ENCODE measurements at regions not wholly inside any gene's neighbourhood (a gene's known extent, or its start where the extent isn't known, plus 50 kb on each side); places are given as distances from the start of the nearest gene placed in this dataset.
A peak's percentile ranks its signal among the peaks of the same experiment; 100 is the strongest.

DNA sequence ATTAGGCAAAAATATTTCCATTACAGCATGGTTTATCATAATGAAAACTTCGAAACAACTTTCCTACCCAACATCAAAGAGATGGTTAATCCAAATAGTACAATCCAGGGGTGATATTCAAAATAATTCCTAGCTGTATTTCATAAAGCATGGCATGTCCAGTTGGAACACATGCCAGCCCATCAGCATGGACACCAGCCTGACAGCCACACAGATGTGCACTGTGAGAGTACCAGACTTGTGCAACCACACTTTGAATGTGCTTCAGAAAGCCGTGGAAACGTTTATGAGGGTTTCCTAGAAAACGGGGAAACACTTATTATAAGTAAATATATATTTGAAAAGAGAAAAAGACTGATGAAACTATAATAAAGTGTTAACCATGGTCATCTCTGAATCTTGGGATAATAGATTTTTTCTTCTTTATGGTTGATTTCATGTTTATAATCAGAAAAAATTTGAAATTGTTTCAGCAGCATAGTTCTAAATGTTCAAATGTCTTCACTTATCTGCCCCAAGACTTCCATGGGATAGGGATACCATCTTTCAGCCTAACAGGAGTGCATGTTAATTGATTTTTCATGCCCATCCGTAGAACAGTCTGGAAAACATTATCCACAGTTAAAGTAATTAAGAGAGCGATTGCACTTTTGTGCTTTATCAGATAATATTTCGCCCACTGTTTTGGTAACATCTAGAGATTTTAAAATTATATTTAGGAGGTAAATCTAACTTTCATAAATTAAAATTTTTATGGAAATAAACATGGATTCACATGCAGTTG, 242.6 kb upstream of the IRS2 start:
- Histone ChIP-seq H3K9me3 (ENCODE audit: control insufficient read depth in 2 of 2, low read length in 2 of 2) (no peaks in the 10 kb centered on the region), H3K36me3 (ENCODE audit: control insufficient read depth in 2 of 2, insufficient read depth in 2 of 2, low read length in 2 of 2) (no peaks in the 10 kb centered on the region), H3K27ac (ENCODE audit: low read length) (no peak overlapping the region), H3K4me1 (ENCODE audit: control insufficient read depth, insufficient read depth, low read length) (peaks cover 5% of the 10 kb centered on the region), H3K4me3 (ENCODE audit: low read length in 2 of 2) (no peak overlapping the region), H3K9ac (ENCODE audit: low read length in 2 of 2) (no peak overlapping the region), H3K27me3 (ENCODE audit: control insufficient read depth in 1 of 2, insufficient read depth in 2 of 2, low read length in 2 of 2) (no peaks in the 10 kb centered on the region)

DNA sequence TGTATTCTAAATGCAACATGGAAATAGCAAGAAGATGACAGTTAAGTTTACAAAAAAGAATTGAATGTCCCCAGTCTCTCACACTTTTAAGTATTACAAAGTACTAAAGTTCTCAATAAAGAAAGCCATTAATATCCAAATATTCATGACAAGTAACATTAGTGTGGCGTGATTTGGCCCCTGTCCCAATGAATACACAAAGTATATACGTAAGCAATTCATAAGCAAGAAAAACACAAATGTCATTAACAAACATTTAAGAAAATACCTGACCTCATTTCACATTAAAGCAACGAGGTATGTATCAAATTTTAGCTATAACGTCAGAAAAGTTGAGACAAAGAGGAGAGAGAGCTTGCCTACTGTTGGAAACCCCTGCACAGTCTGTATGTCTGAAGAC, 241.9 kb upstream of the IRS2 start:
- H3K9ac ChIP-seq (ENCODE audit: low read length in 2 of 2): no peak overlapping the region
- H3K27ac ChIP-seq (ENCODE audit: low read length): no peak overlapping the region
- no peak overlapping the region for H3K4me3 ChIP-seq (ENCODE audit: low read length in 2 of 2)
- H3K27me3 ChIP-seq (ENCODE audit: control insufficient read depth in 1 of 2, insufficient read depth in 2 of 2, low read length in 2 of 2): no peaks in the 10 kb centered on the region
- no peaks in the 10 kb centered on the region for H3K9me3 ChIP-seq (ENCODE audit: control insufficient read depth in 2 of 2, low read length in 2 of 2)
- H3K4me1 ChIP-seq (ENCODE audit: control insufficient read depth, insufficient read depth, low read length): peaks cover 11% of the 10 kb centered on the region
- no peaks in the 10 kb centered on the region for H3K36me3 ChIP-seq (ENCODE audit: control insufficient read depth in 2 of 2, insufficient read depth in 2 of 2, low read length in 2 of 2)

DNA sequence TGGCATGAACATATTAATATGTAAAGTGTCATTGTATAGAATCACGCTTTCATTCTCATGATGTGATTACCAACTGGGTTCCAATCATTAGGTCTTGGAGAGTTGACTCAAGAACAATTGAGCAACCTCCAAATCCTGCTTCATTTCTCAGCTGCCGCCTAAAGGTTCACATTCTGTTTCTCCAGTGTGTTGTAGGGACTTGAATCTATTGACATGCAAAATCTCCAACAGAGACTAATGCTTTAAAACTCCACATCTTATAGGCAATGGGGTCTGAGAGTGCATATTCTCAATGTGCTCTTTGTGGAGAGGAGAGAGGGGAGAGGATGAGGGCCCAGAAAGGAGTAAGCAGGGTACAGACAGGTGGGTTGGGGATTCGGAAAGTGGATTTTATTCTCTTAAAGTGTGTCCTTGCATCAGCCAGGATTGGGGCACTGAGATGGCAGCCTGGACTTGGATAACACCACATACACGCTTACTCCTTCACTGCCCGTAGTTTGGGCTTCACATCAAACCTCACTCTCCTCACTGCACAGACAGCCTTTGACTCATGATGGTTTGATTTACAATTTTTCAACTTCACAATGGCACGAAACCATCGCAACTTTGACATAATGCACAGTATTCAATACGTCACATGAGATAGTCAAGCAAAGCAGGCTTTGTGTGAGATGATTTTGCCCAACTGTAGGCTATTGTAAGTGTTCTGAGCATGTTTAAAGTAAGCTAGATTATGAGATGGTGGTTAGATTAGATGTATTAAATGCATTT, 241.3 kb upstream of the IRS2 start:
- no peaks in the 10 kb centered on the region for H3K27me3 ChIP-seq (ENCODE audit: control insufficient read depth in 1 of 2, insufficient read depth in 2 of 2, low read length in 2 of 2)
- H3K4me3 ChIP-seq (ENCODE audit: low read length in 2 of 2): no peak overlapping the region
- H3K36me3 ChIP-seq (ENCODE audit: control insufficient read depth in 2 of 2, insufficient read depth in 2 of 2, low read length in 2 of 2): no peaks in the 10 kb centered on the region
- H3K9ac ChIP-seq (ENCODE audit: low read length in 2 of 2): no peak overlapping the region
- no peaks in the 10 kb centered on the region for H3K9me3 ChIP-seq (ENCODE audit: control insufficient read depth in 2 of 2, low read length in 2 of 2)
- no peak overlapping the region for H3K27ac ChIP-seq (ENCODE audit: low read length)
- H3K4me1 ChIP-seq (ENCODE audit: control insufficient read depth, insufficient read depth, low read length): peaks cover 15% of the 10 kb centered on the region

DNA sequence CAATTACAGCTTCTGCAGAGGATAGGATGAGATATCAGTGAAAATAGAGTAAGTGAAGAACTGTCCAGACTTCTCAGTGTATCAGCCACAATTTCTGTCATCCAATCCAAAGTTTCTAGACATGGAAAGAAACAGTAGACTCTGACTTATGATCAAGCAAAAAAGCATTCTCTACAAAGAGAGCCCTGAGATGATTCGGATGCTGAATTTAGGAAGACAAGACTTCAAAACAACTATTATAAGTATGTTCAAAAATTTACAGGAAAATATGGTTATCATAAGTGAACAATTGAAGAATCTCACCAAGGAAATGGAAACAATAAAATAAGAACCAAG, 238.2 kb upstream of the IRS2 start:
- H3K27ac ChIP-seq (ENCODE audit: low read length): peak overlapping the region; percentile 53
- H3K9ac ChIP-seq (ENCODE audit: low read length in 2 of 2): no peak overlapping the region
- no peaks in the 10 kb centered on the region for H3K27me3 ChIP-seq (ENCODE audit: control insufficient read depth in 1 of 2, insufficient read depth in 2 of 2, low read length in 2 of 2)
- no peaks in the 10 kb centered on the region for H3K36me3 ChIP-seq (ENCODE audit: control insufficient read depth in 2 of 2, insufficient read depth in 2 of 2, low read length in 2 of 2)
- H3K9me3 ChIP-seq (ENCODE audit: control insufficient read depth in 2 of 2, low read length in 2 of 2): no peaks in the 10 kb centered on the region
- H3K4me3 ChIP-seq (ENCODE audit: low read length in 2 of 2): no peak overlapping the region
- peaks cover 15% of the 10 kb centered on the region for H3K4me1 ChIP-seq (ENCODE audit: control insufficient read depth, insufficient read depth, low read length)

DNA sequence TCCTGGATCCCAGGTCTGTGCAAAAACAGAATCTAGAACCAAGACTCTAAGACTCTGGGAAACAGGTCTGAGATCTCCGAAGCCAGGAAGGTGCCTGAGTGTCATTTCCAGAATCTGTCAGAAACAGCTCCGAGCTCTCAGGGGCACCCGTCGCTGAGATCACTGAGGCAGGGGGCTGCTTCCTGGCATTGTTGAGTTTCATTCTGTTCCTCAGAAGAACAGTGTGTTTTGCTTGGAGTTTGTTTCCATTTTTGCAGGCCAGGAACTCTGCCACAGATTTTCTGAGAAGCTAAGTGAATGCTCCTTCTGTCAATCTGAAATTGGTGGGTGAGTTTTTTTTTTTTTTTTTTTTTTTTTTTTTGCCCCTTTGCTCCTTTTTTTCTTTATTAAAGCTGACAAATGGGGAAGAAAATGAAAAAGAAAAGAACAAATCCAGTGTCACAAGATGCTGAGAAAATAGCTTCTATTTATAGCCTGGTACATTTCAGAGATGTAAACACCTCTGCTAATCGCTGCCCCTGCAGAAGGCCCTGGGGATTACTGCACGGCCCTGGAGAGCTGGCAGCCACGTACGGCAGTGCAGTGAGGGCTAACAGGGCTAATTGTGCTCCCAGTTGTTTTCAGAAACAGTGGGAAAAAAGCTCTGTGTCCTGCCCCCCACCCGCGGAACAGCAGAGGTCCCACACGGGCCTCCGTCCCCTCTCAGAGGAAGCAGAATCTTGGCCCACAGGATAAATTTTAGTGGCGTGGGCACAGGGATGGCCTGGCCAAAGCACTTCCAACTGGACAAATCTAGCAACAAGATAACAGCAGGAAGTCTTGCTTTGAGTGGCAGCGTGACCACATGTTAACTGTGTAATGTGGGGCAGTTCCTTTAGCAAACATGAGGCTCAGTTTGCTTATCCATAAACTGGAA, 237.6 kb upstream of the IRS2 start:
- no peaks in the 10 kb centered on the region for H3K27me3 ChIP-seq (ENCODE audit: control insufficient read depth in 1 of 2, insufficient read depth in 2 of 2, low read length in 2 of 2)
- H3K9ac ChIP-seq (ENCODE audit: low read length in 2 of 2): peak overlapping the region in 1 of 2 donors; percentile 7
- peak overlapping the region; percentile 15 to 36 for H3K4me3 ChIP-seq (ENCODE audit: low read length in 2 of 2)
- no peaks in the 10 kb centered on the region for H3K36me3 ChIP-seq (ENCODE audit: control insufficient read depth in 2 of 2, insufficient read depth in 2 of 2, low read length in 2 of 2)
- peak overlapping the region; percentile 53 for H3K27ac ChIP-seq (ENCODE audit: low read length)
- H3K4me1 ChIP-seq (ENCODE audit: control insufficient read depth, insufficient read depth, low read length): peaks cover 15% of the 10 kb centered on the region
- no peaks in the 10 kb centered on the region for H3K9me3 ChIP-seq (ENCODE audit: control insufficient read depth in 2 of 2, low read length in 2 of 2)

DNA sequence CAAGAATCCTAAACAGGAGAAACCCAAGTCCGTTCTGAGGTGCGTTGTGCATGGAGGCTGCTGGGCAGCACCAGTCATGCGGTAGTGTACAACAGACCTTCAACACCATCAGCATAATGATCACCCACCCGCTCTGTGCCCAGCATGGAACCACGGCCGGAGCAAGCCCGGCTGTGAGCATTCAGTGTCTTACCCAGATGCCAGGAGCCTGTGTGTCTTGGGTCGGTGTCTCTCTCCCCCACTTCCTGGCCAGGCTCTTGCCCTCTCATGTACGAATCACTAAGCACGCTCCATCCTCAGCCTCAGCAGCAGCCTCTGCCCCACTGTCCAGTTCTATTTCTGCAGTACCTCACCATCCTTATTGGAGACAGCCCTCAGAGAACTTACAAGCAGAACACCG, 231.6 kb upstream of the IRS2 start:
- no peaks in the 10 kb centered on the region for H3K27me3 ChIP-seq (ENCODE audit: control insufficient read depth in 1 of 2, insufficient read depth in 2 of 2, low read length in 2 of 2)
- H3K9me3 ChIP-seq (ENCODE audit: control insufficient read depth in 2 of 2, low read length in 2 of 2): no peaks in the 10 kb centered on the region
- peaks cover 1% of the 10 kb centered on the region for H3K4me1 ChIP-seq (ENCODE audit: control insufficient read depth, insufficient read depth, low read length)
- no peak overlapping the region for H3K9ac ChIP-seq (ENCODE audit: low read length in 2 of 2)
- H3K4me3 ChIP-seq (ENCODE audit: low read length in 2 of 2): no peak overlapping the region
- no peaks in the 10 kb centered on the region for H3K36me3 ChIP-seq (ENCODE audit: control insufficient read depth in 2 of 2, insufficient read depth in 2 of 2, low read length in 2 of 2)
- H3K27ac ChIP-seq (ENCODE audit: low read length): no peak overlapping the region

DNA sequence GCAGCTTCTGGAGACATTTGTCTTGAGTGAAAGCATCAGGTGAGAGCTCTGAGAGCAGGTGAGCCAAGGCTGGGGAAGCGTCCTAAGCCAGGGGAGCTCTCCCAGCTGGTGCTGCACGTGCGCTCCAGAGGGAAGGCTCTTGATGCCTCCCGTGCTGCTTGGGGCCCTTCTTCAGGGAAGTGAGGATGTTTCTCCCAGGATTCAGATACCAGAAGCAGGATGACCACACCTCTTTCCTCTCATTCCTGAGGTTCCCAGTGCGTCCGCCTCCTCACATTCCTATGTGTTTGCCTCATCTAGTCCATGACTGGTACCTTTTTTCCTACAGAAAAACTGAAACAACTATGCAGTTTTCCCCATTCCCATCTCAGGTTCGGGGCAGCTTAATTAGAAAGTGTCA, 231.0 kb upstream of the IRS2 start:
- Histone ChIP-seq H3K9me3 (ENCODE audit: control insufficient read depth in 2 of 2, low read length in 2 of 2) (no peaks in the 10 kb centered on the region), H3K9ac (ENCODE audit: low read length in 2 of 2) (no peak overlapping the region), H3K36me3 (ENCODE audit: control insufficient read depth in 2 of 2, insufficient read depth in 2 of 2, low read length in 2 of 2) (no peaks in the 10 kb centered on the region), H3K27ac (ENCODE audit: low read length) (no peak overlapping the region), H3K4me1 (ENCODE audit: control insufficient read depth, insufficient read depth, low read length) (no peaks in the 10 kb centered on the region), H3K4me3 (ENCODE audit: low read length in 2 of 2) (no peak overlapping the region), H3K27me3 (ENCODE audit: control insufficient read depth in 1 of 2, insufficient read depth in 2 of 2, low read length in 2 of 2) (no peaks in the 10 kb centered on the region)

DNA sequence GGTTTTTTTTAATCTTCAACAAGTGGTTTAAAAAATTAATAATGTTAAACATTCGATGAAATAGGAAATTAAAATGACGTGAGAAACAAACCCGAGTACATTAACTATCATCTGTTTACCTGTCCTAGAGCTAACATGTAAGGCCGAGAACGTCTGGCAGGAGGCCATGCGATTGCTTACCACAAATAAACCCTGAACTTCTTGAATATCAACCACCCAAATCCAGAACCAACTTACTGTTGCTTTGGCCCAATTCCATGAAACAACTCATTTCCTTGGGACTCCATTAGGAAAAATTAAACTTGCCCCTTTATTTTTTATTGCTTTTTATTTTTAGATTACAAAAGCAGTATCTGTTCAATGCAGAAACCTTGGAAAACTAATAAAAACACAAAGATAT, 228.9 kb upstream of the IRS2 start:
- Histone ChIP-seq H3K9ac (ENCODE audit: low read length in 2 of 2) (no peak overlapping the region), H3K9me3 (ENCODE audit: control insufficient read depth in 2 of 2, low read length in 2 of 2) (no peaks in the 10 kb centered on the region)

DNA sequence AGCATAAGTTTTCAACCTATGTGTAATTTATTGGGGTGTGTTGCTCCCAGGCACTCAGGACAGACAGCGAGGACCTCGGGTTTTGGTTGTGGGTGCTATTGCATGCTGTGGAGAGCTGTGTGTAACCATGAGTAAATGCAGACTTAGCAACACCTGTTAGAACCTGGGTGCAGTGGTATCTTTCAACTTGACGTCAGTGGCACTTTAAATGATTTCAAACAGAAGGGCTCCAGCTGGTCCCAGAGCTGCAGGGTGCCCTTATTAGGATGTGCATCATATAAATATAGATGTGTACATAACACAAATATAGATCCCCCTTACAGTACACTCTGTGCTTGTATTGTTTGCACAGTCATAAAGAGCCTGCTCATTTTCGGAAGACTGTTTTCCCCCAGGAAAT, 228.3 kb upstream of the IRS2 start:
- H3K9me3 ChIP-seq (ENCODE audit: control insufficient read depth in 2 of 2, low read length in 2 of 2): no peaks in the 10 kb centered on the region
- H3K9ac ChIP-seq (ENCODE audit: low read length in 2 of 2): no peak overlapping the region
- H3K27me3 ChIP-seq (ENCODE audit: control insufficient read depth in 1 of 2, insufficient read depth in 2 of 2, low read length in 2 of 2): no peaks in the 10 kb centered on the region
- no peaks in the 10 kb centered on the region for H3K36me3 ChIP-seq (ENCODE audit: control insufficient read depth in 2 of 2, insufficient read depth in 2 of 2, low read length in 2 of 2)
- H3K4me1 ChIP-seq (ENCODE audit: control insufficient read depth, insufficient read depth, low read length): no peaks in the 10 kb centered on the region
- H3K4me3 ChIP-seq (ENCODE audit: low read length in 2 of 2): no peak overlapping the region
- no peak overlapping the region for H3K27ac ChIP-seq (ENCODE audit: low read length)

More for the DNA sequence above, 228.9 kb upstream of the IRS2 start:
- Histone ChIP-seq H3K4me1 (ENCODE audit: control insufficient read depth, insufficient read depth, low read length) (no peaks in the 10 kb centered on the region), H3K4me3 (ENCODE audit: low read length in 2 of 2) (no peak overlapping the region), H3K27me3 (ENCODE audit: control insufficient read depth in 1 of 2, insufficient read depth in 2 of 2, low read length in 2 of 2) (no peaks in the 10 kb centered on the region), H3K27ac (ENCODE audit: low read length) (no peak overlapping the region), H3K36me3 (ENCODE audit: control insufficient read depth in 2 of 2, insufficient read depth in 2 of 2, low read length in 2 of 2) (no peaks in the 10 kb centered on the region)

DNA sequence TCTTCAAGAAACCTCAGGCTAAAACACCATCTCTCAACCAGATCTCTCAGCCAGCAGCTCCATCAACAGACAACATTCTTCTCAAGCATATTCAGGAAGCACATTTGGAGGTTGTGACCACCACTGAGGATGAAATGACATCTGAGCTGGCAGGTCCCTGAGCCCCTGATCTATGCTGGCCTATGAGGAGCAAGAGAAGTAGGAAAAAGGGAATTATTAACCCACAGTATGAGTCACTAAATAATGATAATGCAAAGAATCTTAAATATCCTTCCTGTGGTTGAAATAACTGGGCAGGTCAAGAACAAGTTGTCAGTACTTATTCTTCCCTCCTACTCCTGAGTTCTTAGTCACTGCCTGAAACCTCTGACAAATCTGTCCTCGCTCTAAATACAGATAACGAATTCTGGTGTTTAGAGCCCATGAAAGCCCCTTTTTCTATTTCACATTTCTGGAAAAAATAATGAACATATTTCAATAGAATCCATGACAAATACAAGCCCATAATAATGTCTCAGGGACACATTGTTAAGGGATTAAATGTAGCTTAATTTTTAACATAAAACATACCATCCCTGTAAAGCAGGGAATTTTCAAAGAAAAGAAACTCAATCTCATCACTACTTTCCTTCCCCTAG, 225.8 kb upstream of the IRS2 start:
- H3K9ac ChIP-seq (ENCODE audit: low read length in 2 of 2): no peak overlapping the region
- H3K4me1 ChIP-seq (ENCODE audit: control insufficient read depth, insufficient read depth, low read length): no peaks in the 10 kb centered on the region
- no peaks in the 10 kb centered on the region for H3K36me3 ChIP-seq (ENCODE audit: control insufficient read depth in 2 of 2, insufficient read depth in 2 of 2, low read length in 2 of 2)
- no peak overlapping the region for H3K27ac ChIP-seq (ENCODE audit: low read length)
- no peaks in the 10 kb centered on the region for H3K9me3 ChIP-seq (ENCODE audit: control insufficient read depth in 2 of 2, low read length in 2 of 2)
- H3K27me3 ChIP-seq (ENCODE audit: control insufficient read depth in 1 of 2, insufficient read depth in 2 of 2, low read length in 2 of 2): no peaks in the 10 kb centered on the region
- no peak overlapping the region for H3K4me3 ChIP-seq (ENCODE audit: low read length in 2 of 2)
